MCF 10A (cell line): ENCODE measurements at regions not wholly inside any gene's neighbourhood (a gene's known extent, or its start where the extent isn't known, plus 50 kb on each side); places are given as distances from the start of the nearest gene placed in this dataset.

Source experiments
- BruUV-seq: library from RNA; stranded (reverse); fragments of 400-500 nt; replicated peaks from 2 replicates; lab custom pipeline; 2021; lab: Mats Ljungman, UMichigan
- CTCF ChIA-PET: fragments of 300-600 bp; sonication (Branson Sonifier 250); formaldehyde crosslinking; extraction: SDS; loops from one replicate; lab custom pipeline; 2021; ENCODE audit warnings: antibody characterized with exemption, inconsistent platforms; lab: Yijun Ruan, JAX
- POLR2A ChIA-PET: fragments of 300-600, 350-650 bp; sonication (Branson Sonifier 250); formaldehyde crosslinking; extraction: SDS; loops from one replicate; lab custom pipeline; 2020; ENCODE audit warnings: antibody characterized with exemption, inconsistent platforms; lab: Yijun Ruan, JAX
- DNase-seq: peaks from one replicate; pipeline ENCODE4 v3.0.0-alpha.2; 2018; ENCODE audit not compliant: unreplicated experiment
- H3K27ac Mint-ChIP-seq: one replicate; pipeline ENCODE4 v1.8.0; 2022; ENCODE audit warnings: mild to moderate bottlenecking, low read depth, mixed read lengths; ENCODE audit not compliant: unreplicated experiment
- H3K27me3 Mint-ChIP-seq: one replicate; pipeline ENCODE4 v1.8.0; 2022; ENCODE audit warnings: mixed read lengths; ENCODE audit not compliant: insufficient read depth, unreplicated experiment
- H3K36me3 Mint-ChIP-seq: one replicate; pipeline ENCODE4 v1.8.0; 2022; ENCODE audit warnings: mild to moderate bottlenecking, moderate library complexity, mixed read lengths; ENCODE audit not compliant: insufficient read depth, unreplicated experiment
- H3K4me1 Mint-ChIP-seq: one replicate; pipeline ENCODE4 v1.8.0; 2022; ENCODE audit warnings: mixed read lengths; ENCODE audit not compliant: insufficient read depth, unreplicated experiment
- H3K4me3 Mint-ChIP-seq: one replicate; pipeline ENCODE4 v1.8.0; 2022; ENCODE audit warnings: mild to moderate bottlenecking, moderate library complexity, mixed read lengths; ENCODE audit not compliant: unreplicated experiment
- H3K9me3 Mint-ChIP-seq: one replicate; pipeline ENCODE4 v1.8.0; 2022; ENCODE audit warnings: mixed read lengths; ENCODE audit not compliant: unreplicated experiment
- CTCF ChIP-seq: fragments of 200-600 bp; IDR thresholded peaks from one replicate; pipeline ENCODE4 v1.8.0; 2022; ENCODE audit warnings: antibody characterized with exemption, mild to moderate bottlenecking; ENCODE audit not compliant: unreplicated experiment
- intact Hi-C: fragments of 100-400 bp; cut with micrococcal nuclease; formaldehyde crosslinking; loops from 2 replicates; pipeline ENCODE4 v1.14.1; 2022

- Mint-ChIP-seq H3K27me3 (no peaks in the 10 kb centered on the region), H3K9me3 (peaks cover 21% of the 10 kb centered on the region), H3K27ac (no peak overlapping the region), H3K4me3 (no peak overlapping the region), H3K36me3 (no peaks in the 10 kb centered on the region), H3K4me1 (no peaks in the 10 kb centered on the region)
- intact Hi-C loops = no loop called here
- no TSS peak for BruUV-seq
- POLR2A ChIA-PET = no interaction called here
- CTCF ChIA-PET = interaction anchor here (0.6 kb wide), 1 partner anchor 204 kb away, joined by 3 read pairs; no protein-coding TSS in a partner anchor
- no peak for DNase-seq
- TF ChIP-seq CTCF = no peak
These were observed 849.8 kb upstream of the RBFOX1 start for GRCh38 chr16:6482696-6483468.

- H3K27ac Mint-ChIP-seq = no peak overlapping the region
- H3K4me3 Mint-ChIP-seq = no peak overlapping the region
- no peak for TF ChIP-seq CTCF
- BruUV-seq = no TSS peak
- no peaks in the 10 kb centered on the region for H3K4me1 Mint-ChIP-seq
- POLR2A ChIA-PET = no interaction called here
- H3K36me3 Mint-ChIP-seq = no peaks in the 10 kb centered on the region
- intact Hi-C loops = no loop called here
- DNase-seq = no peak
- H3K27me3 Mint-ChIP-seq = no peaks in the 10 kb centered on the region
- CTCF ChIA-PET = no interaction called here
- peaks cover 22% of the 10 kb centered on the region for H3K9me3 Mint-ChIP-seq
These were observed 850.8 kb upstream of the RBFOX1 start for GRCh38 chr16:6481894-6482293.

- Mint-ChIP-seq H3K36me3 (no peaks in the 10 kb centered on the region), H3K4me1 (no peaks in the 10 kb centered on the region), H3K4me3 (no peak overlapping the region), H3K9me3 (peaks cover 52% of the 10 kb centered on the region), H3K27me3 (no peaks in the 10 kb centered on the region), H3K27ac (no peak overlapping the region)
- ChIA-PET POLR2A (no interaction called here), CTCF (no interaction called here)
- no peak for TF ChIP-seq CTCF
- BruUV-seq = no TSS peak
- DNase-seq = no peak
- intact Hi-C loops = no loop called here
These were observed 878.9 kb upstream of the RBFOX1 start for GRCh38 chr16:6453742-6454141.

- TF ChIP-seq CTCF = no peak
- ChIA-PET POLR2A (no interaction called here), CTCF (interaction anchor here (0.6 kb wide), 1 partner anchor 11 kb away, joined by 4 read pairs; no protein-coding TSS in a partner anchor)
- Mint-ChIP-seq H3K4me1 (no peaks in the 10 kb centered on the region), H3K27me3 (no peaks in the 10 kb centered on the region), H3K27ac (no peak overlapping the region), H3K36me3 (no peaks in the 10 kb centered on the region), H3K4me3 (no peak overlapping the region), H3K9me3 (peaks cover 35% of the 10 kb centered on the region)
- no peak for DNase-seq
- intact Hi-C loops = no loop called here
- BruUV-seq = no TSS peak
These were observed 885.4 kb upstream of the RBFOX1 start for GRCh38 chr16:6447021-6447790.
